Type B pancreatic cell (in vitro differentiated cells): ENCODE measurements at regions not wholly inside any gene's neighbourhood (a gene's known extent, or its start where the extent isn't known, plus 50 kb on each side); places are given as distances from the start of the nearest gene placed in this dataset.

Source experiments
- DNase-seq: peaks from one replicate; pipeline ENCODE4 v3.0.0; 2021; ENCODE audit warnings: mixed read lengths; ENCODE audit not compliant: unreplicated experiment; ENCODE audit errors: extremely low spot score
- H3K27ac Mint-ChIP-seq: 2 replicates; pipeline ENCODE4 v1.8.0; 2021; ENCODE audit warnings: mild to moderate bottlenecking, mixed read lengths
- H3K27me3 Mint-ChIP-seq: 2 replicates; pipeline ENCODE4 v1.8.0; 2021; ENCODE audit warnings: mixed read lengths
- H3K36me3 Mint-ChIP-seq: 2 replicates; pipeline ENCODE4 v1.8.0; 2021; ENCODE audit warnings: mixed read lengths
- H3K4me1 Mint-ChIP-seq: one replicate; pipeline ENCODE4 v1.8.0; 2021; ENCODE audit warnings: mixed read lengths; ENCODE audit not compliant: unreplicated experiment
- H3K4me3 Mint-ChIP-seq: 2 replicates; pipeline ENCODE4 v1.8.0; 2021; ENCODE audit warnings: mild to moderate bottlenecking, mixed read lengths
- H3K9me3 Mint-ChIP-seq: 2 replicates; pipeline ENCODE4 v1.8.0; 2021; ENCODE audit warnings: mixed read lengths
- TF ChIP-seq, protein P1 (sequence below): fragments of 200-600 bp; sonication (generic); conservative IDR thresholded peaks from 2 replicates; pipeline ENCODE4 v1.5.0; 2021; ENCODE audit warnings: antibody characterized with exemption, mild to moderate bottlenecking

DNA sequence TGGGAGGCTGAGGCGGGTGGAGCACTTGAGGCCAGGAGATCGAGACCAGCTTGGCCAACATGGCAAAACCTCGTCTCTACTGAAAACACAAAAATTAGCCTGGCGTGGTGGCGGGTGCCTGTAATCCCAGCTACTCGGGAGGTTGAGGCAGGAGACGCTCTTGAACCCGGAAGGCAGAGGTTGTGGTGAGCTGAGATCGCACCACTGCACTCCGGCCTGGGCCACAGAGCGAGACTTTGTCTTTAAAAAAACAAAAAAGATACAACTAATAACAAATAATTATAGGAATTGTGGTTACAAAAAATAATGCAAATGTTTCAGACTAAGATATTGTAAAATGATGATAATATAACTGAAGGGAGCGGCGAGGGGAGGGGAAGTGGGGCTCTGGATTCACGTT is 90.3 kb upstream of the RTL6 start:
- Mint-ChIP-seq H3K27ac (no peak overlapping the region), H3K9me3 (no peaks in the 10 kb centered on the region), H3K4me3 (no peak overlapping the region), H3K36me3 (no peaks in the 10 kb centered on the region), H3K27me3 (peaks cover 17% of the 10 kb centered on the region), H3K4me1 (peaks cover 9% of the 10 kb centered on the region)
- no peak for DNase-seq
- TF ChIP-seq, protein P1, sequence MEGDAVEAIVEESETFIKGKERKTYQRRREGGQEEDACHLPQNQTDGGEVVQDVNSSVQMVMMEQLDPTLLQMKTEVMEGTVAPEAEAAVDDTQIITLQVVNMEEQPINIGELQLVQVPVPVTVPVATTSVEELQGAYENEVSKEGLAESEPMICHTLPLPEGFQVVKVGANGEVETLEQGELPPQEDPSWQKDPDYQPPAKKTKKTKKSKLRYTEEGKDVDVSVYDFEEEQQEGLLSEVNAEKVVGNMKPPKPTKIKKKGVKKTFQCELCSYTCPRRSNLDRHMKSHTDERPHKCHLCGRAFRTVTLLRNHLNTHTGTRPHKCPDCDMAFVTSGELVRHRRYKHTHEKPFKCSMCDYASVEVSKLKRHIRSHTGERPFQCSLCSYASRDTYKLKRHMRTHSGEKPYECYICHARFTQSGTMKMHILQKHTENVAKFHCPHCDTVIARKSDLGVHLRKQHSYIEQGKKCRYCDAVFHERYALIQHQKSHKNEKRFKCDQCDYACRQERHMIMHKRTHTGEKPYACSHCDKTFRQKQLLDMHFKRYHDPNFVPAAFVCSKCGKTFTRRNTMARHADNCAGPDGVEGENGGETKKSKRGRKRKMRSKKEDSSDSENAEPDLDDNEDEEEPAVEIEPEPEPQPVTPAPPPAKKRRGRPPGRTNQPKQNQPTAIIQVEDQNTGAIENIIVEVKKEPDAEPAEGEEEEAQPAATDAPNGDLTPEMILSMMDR, result no peak

- Mint-ChIP-seq H3K4me3 (no peak overlapping the region), H3K4me1 (peaks cover 13% of the 10 kb centered on the region), H3K9me3 (no peaks in the 10 kb centered on the region), H3K36me3 (no peaks in the 10 kb centered on the region), H3K27me3 (peaks cover 22% of the 10 kb centered on the region), H3K27ac (peak overlapping the region; percentile 17)
- TF ChIP-seq, protein P1, result no peak
- no peak for DNase-seq
Measured at GRCh38 chr22:44587737-44588310, 89.8 kb upstream of the RTL6 start.

DNA sequence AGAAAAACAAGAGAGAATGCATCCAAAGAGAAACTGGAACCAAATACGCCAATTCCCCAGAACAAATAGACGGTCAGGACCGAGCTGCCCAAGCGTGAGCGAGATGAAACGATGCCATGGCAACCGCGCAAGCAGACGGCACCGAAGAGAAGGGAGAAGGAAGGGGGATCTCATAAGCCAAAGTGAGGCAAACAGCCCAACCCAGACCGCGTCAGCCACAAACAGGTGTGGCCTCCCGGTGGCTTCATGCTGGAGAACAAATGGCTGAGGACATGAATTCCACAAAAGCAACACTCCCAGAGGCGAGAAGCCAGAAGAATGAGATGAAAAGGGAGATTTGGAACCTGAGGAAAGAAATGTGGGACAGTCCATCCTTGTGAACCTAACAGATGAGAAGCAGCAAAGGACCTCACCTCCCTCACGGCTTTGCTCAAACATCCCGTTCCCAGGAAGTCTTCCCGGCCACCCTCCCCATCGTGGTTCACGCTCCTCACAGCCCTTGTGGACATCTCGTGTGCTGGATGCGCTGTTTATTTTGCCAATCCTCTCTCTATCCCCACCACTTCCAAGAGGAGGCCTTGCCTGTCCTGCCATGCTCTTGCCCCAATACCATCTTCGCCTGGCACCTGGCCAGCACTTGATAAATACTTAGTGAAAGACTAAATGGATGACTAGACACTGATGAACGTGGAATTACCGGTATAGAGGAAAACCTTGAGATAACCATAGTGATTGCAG is 89.1 kb upstream of the RTL6 start:
- Mint-ChIP-seq H3K27me3 (peaks cover 26% of the 10 kb centered on the region), H3K9me3 (no peaks in the 10 kb centered on the region), H3K36me3 (no peaks in the 10 kb centered on the region), H3K4me1 (peaks cover 10% of the 10 kb centered on the region), H3K4me3 (no peak overlapping the region), H3K27ac (peak overlapping the region; percentile 17)
- no peak for DNase-seq
- TF ChIP-seq, protein P1, result no peak

DNA sequence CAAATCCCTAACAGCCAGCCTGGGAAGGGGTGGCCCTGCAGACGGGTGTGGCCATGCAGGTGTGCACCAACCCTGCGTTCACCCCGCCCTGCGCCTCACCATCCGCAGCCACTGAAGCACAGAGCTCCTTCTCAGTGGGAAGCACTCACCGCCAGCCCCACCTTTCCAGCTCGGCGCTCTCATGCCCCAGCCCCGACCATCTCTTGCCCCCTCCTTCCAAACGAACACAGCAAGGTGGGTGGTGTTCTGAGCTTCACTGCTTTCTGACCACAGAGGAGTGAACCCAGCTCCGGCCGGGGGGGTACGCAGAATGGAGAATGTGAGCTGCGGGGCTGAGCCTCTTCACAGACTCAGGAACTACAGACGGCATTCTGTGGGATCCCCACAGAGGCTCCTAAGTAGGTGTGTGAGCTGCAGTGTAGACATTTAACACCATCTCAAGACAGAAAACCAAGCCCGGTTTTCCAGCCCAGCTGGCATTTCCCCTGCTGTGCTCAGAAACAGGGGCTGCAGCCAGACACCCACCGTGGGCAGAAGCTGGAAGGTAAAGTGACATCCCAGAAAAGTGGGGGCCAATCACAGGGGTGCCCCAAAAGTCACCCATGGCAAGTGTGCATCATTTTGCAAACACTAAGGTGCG is 88.4 kb upstream of the RTL6 start:
- Mint-ChIP-seq H3K9me3 (no peaks in the 10 kb centered on the region), H3K4me1 (peaks cover 7% of the 10 kb centered on the region), H3K4me3 (no peak overlapping the region), H3K27ac (no peak overlapping the region), H3K36me3 (no peaks in the 10 kb centered on the region), H3K27me3 (peaks cover 30% of the 10 kb centered on the region)
- no peak for DNase-seq
- TF ChIP-seq, protein P1, result no peak

DNA sequence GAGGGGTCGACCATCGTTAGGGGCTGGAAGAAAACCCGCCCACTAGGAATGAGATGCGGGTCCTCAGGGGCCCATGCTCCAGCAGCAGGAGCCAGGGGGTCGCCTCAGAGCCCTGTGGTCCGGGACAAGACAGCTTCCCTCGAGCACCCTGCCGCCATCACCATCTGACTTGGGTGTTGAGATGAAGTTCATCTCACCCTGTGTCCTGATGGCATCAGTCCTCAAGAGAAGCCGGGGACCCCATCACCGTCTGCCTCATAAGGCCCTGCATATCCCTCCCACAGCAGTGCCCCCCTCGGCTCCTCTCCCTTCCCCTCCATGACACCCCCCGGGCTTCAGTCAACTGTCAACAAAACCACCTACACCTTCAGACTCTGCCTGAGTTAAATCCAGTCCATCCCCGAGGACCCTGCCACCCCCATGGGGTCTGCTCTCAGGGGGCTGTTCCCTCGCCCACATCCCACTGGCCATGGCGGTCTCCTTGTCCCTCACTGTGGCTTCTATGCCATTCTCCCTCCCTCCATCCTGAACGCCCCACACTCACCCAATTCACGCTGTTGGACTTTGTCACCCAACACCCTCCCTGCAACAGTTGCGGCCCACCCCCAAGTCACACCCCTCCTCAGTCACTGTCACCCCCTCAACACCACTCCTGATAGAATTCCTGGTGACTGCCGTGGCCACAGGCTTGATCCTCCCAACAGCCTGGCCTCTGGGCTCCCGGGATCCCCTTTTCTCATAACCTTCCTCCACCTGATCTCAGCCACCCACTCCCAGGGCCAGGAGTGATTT is 87.7 kb upstream of the RTL6 start:
- Mint-ChIP-seq H3K4me3 (no peak overlapping the region), H3K27ac (no peak overlapping the region), H3K4me1 (peaks cover 12% of the 10 kb centered on the region), H3K36me3 (no peaks in the 10 kb centered on the region), H3K9me3 (no peaks in the 10 kb centered on the region), H3K27me3 (peaks cover 35% of the 10 kb centered on the region)
- TF ChIP-seq, protein P1, result no peak
- no peak for DNase-seq
